Keratinocyte (primary cell): ENCODE measurements at regions not wholly inside any gene's neighbourhood (a gene's known extent, or its start where the extent isn't known, plus 50 kb on each side); places are given as distances from the start of the nearest gene placed in this dataset.

Experiments used
- DNase-seq: peaks from one replicate; pipeline ENCODE4 v3.0.0-alpha.2; 2011; ENCODE audit warnings: low read depth, missing footprints, low spot score
- FAIRE-seq: peaks from 2 replicates; lab custom pipeline; 2011; peaks lifted over from hg19 to GRCh38; lab: Jason Lieb, UNC
- H2AFZ ChIP-seq: 2 replicates; pipeline ENCODE4 v1.6.0; 2012; ENCODE audit warnings: low read length, control low read depth, inconsistent platforms; ENCODE audit not compliant: control insufficient read depth
- H3K27ac ChIP-seq: 2 replicates; pipeline ENCODE4 v1.5.1; 2011; ENCODE audit warnings: low read length; ENCODE audit not compliant: control insufficient read depth, insufficient read depth
- H3K27me3 ChIP-seq: 3 replicates; pipeline ENCODE4 v1.6.0; 2011; ENCODE audit warnings: low read length; ENCODE audit not compliant: control insufficient read depth, insufficient read depth; ENCODE audit errors: extremely low read depth
- H3K36me3 ChIP-seq, 2 experiments: 2 replicates in 1 of 2; 3 replicates in 1 of 2; pipeline ENCODE4 v1.5.1; 2011; ENCODE audit warnings: low read length in 2 of 2, mild to moderate bottlenecking in 1 of 2; ENCODE audit not compliant: control insufficient read depth in 2 of 2, insufficient read depth in 2 of 2; ENCODE audit errors: extremely low read depth in 1 of 2
- H3K4me1 ChIP-seq: 3 replicates; pipeline ENCODE4 v1.5.1; 2011; ENCODE audit warnings: low read length; ENCODE audit not compliant: control insufficient read depth, insufficient read depth; ENCODE audit errors: extremely low read depth
- H3K4me2 ChIP-seq: 3 replicates; pipeline ENCODE4 v1.6.0; 2011; ENCODE audit warnings: low read depth, low read length; ENCODE audit not compliant: control insufficient read depth, insufficient read depth; ENCODE audit errors: extremely low read depth
- H3K4me3 ChIP-seq, 3 experiments: fragments of 200-600 bp in 1 of 3; sonication (generic) in 1 of 3; 2 replicates in 2 of 3; 3 replicates in 1 of 3; pipeline ENCODE4 v1.5.1; 2011 to 2016; ENCODE audit warnings: low read length in 3 of 3, mild to moderate bottlenecking in 3 of 3, control low read depth in 2 of 3, inconsistent platforms in 1 of 3, low read depth in 1 of 3, mixed read lengths in 1 of 3, mixed run types in 1 of 3, moderate library complexity in 1 of 3; ENCODE audit not compliant: control insufficient read depth in 2 of 3, insufficient read depth in 2 of 3; ENCODE audit errors: extremely low read depth in 1 of 3
- H3K79me2 ChIP-seq: 2 replicates; pipeline ENCODE4 v1.6.0; 2012; ENCODE audit warnings: low read length; ENCODE audit not compliant: control insufficient read depth, insufficient read depth
- H3K9ac ChIP-seq: 3 replicates; pipeline ENCODE4 v1.6.0; 2011; ENCODE audit warnings: low read length; ENCODE audit not compliant: control insufficient read depth, insufficient read depth; ENCODE audit errors: extremely low read depth
- H3K9me1 ChIP-seq: 3 replicates; pipeline ENCODE4 v1.6.0; 2011; ENCODE audit warnings: low read length; ENCODE audit not compliant: control insufficient read depth, insufficient read depth; ENCODE audit errors: extremely low read depth
- H3K9me3 ChIP-seq: 2 replicates; pipeline ENCODE4 v1.5.1; 2012; ENCODE audit warnings: low read depth, low read length; ENCODE audit not compliant: control insufficient read depth
- H4K20me1 ChIP-seq: 3 replicates; pipeline ENCODE4 v1.6.0; 2011; ENCODE audit warnings: low read length; ENCODE audit not compliant: control insufficient read depth, insufficient read depth; ENCODE audit errors: extremely low read depth
- EZH2 ChIP-seq: IDR thresholded peaks from one replicate; pipeline ENCODE4 v1.6.1; 2012; ENCODE audit warnings: inconsistent platforms, mild to moderate bottlenecking, low read length, moderate library complexity
- dilution Hi-C: fragments of 300-500 bp; cut with MboI; formaldehyde crosslinking; loops from one replicate; pipeline ENCODE4 v1.7.0; 2020; ENCODE audit warnings: low sequenced_read_pairs; ENCODE audit not compliant: extremely low pct_ligation_motif_present
- TF ChIP-seq, protein P1 (sequence below), 3 experiments: IDR thresholded peaks in 1 of 3; conservative IDR thresholded peaks in 1 of 3; optimal IDR thresholded peaks in 1 of 3; 2 replicates in 2 of 3; 3 replicates in 1 of 3; pipeline versions ENCODE3 to v1.5.1; 2011; ENCODE audit warnings: low read length in 3 of 3, mild to moderate bottlenecking in 3 of 3, moderate library complexity in 2 of 3, control low read depth in 1 of 3, inconsistent platforms in 1 of 3; ENCODE audit not compliant: insufficient read depth in 2 of 3; ENCODE audit errors: extremely low read depth in 1 of 3

GRCh38 chr7:155953781-155954549 lies 141.7 kb upstream of the SHH start:
- Histone ChIP-seq H3K4me2 (no peak overlapping the region), H3K9me3 (no peaks in the 10 kb centered on the region), H2AFZ (no peak overlapping the region), H3K36me3 (no peaks in the 10 kb centered on the region), H3K9me1 (no peaks in the 10 kb centered on the region), H3K27me3 (no peaks in the 10 kb centered on the region), H3K9ac (no peak overlapping the region), H3K4me1 (peaks cover 12% of the 10 kb centered on the region), H3K79me2 (no peaks in the 10 kb centered on the region), H3K27ac (no peak overlapping the region), H3K4me3 (no peak overlapping the region), H4K20me1 (no peaks in the 10 kb centered on the region)
- DNase-seq (no peak), FAIRE-seq (no peak)
- TF ChIP-seq, protein P1, sequence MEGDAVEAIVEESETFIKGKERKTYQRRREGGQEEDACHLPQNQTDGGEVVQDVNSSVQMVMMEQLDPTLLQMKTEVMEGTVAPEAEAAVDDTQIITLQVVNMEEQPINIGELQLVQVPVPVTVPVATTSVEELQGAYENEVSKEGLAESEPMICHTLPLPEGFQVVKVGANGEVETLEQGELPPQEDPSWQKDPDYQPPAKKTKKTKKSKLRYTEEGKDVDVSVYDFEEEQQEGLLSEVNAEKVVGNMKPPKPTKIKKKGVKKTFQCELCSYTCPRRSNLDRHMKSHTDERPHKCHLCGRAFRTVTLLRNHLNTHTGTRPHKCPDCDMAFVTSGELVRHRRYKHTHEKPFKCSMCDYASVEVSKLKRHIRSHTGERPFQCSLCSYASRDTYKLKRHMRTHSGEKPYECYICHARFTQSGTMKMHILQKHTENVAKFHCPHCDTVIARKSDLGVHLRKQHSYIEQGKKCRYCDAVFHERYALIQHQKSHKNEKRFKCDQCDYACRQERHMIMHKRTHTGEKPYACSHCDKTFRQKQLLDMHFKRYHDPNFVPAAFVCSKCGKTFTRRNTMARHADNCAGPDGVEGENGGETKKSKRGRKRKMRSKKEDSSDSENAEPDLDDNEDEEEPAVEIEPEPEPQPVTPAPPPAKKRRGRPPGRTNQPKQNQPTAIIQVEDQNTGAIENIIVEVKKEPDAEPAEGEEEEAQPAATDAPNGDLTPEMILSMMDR (optimal IDR thresholded peaks at IDR 0.05 in 1 of 3, IDR thresholded peaks at IDR 0.05 in 1 of 3, conservative IDR thresholded peaks at IDR 0.05 in 1 of 3; ENCODE audit: extremely low read depth in 1 of 3, insufficient read depth in 2 of 3, low read length in 3 of 3) = no peak
- no peak for TF ChIP-seq EZH2
- dilution Hi-C loops = no loop called here

DNA sequence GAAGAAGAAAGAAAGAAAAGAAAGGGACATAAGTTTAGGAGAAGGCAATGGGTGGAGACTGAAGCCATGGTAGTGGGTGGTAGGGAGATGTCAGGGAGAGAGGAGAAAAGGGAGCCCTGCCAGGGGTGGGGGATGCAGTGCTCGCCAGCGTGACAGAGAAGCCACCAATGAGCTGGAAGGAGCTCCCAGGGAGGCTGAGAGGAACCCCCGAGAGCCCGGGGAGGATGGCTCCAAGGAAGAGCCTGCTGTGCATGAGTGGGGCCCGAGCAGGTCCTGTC lies 141.2 kb upstream of the SHH start:
- dilution Hi-C loops = no loop called here
- no peak overlapping the region for H3K4me2 ChIP-seq
- TF ChIP-seq, protein P1 (optimal IDR thresholded peaks at IDR 0.05 in 1 of 3, IDR thresholded peaks at IDR 0.05 in 1 of 3, conservative IDR thresholded peaks at IDR 0.05 in 1 of 3; ENCODE audit: extremely low read depth in 1 of 3, insufficient read depth in 2 of 3, low read length in 3 of 3) = no peak
- no peak for TF ChIP-seq EZH2

More for the DNA sequence above, 141.2 kb upstream of the SHH start:
- no peaks in the 10 kb centered on the region for H3K9me3 ChIP-seq
- H3K9ac ChIP-seq = no peak overlapping the region
- peaks cover 12% of the 10 kb centered on the region for H3K4me1 ChIP-seq
- H2AFZ ChIP-seq = no peak overlapping the region
- no peaks in the 10 kb centered on the region for H3K79me2 ChIP-seq
- FAIRE-seq (no peak), DNase-seq (no peak)
- no peak overlapping the region for H3K4me3 ChIP-seq
- no peaks in the 10 kb centered on the region for H3K9me1 ChIP-seq
- H4K20me1 ChIP-seq = no peaks in the 10 kb centered on the region
- H3K27me3 ChIP-seq = no peaks in the 10 kb centered on the region
- no peaks in the 10 kb centered on the region for H3K36me3 ChIP-seq
- no peak overlapping the region for H3K27ac ChIP-seq
